ENCODE measurements at regions not wholly inside any gene's neighbourhood (a gene's known extent, or its start where the extent isn't known, plus 50 kb on each side); places are given as distances from the start of the nearest gene placed in this dataset.

GRCh38 chr3:176814285-176814684 is 383.0 kb downstream of the TBL1XR1 start:
- Mint-ChIP-seq H3K27ac (no peak overlapping the region), H3K4me1 (no peaks in the 10 kb centered on the region), H3K4me3 (no peak overlapping the region), H3K27me3 (peaks cover 3% of the 10 kb centered on the region), H3K9me3 (no peaks in the 10 kb centered on the region), H3K36me3 (no peaks in the 10 kb centered on the region)
- DNase-seq: peak; percentile 19

- peaks cover 3% of the 10 kb centered on the region for H3K27me3 Mint-ChIP-seq
- H3K36me3 Mint-ChIP-seq: no peaks in the 10 kb centered on the region
- no peaks in the 10 kb centered on the region for H3K9me3 Mint-ChIP-seq
- no peak overlapping the region for H3K27ac Mint-ChIP-seq
- DNase-seq: no peak
- H3K4me1 Mint-ChIP-seq: no peaks in the 10 kb centered on the region
- H3K4me3 Mint-ChIP-seq: no peak overlapping the region
Observed at GRCh38 chr3:176807938-176808337, 389.3 kb downstream of the TBL1XR1 start.

- Mint-ChIP-seq H3K9me3 (no peaks in the 10 kb centered on the region), H3K36me3 (no peaks in the 10 kb centered on the region), H3K4me3 (no peak overlapping the region), H3K27me3 (peaks cover 7% of the 10 kb centered on the region), H3K4me1 (no peaks in the 10 kb centered on the region), H3K27ac (no peak overlapping the region)
- DNase-seq: no peak
Observed at GRCh38 chr3:176799675-176800074, 397.6 kb downstream of the TBL1XR1 start.

- Mint-ChIP-seq H3K9me3 (no peaks in the 10 kb centered on the region), H3K4me3 (no peak overlapping the region), H3K27ac (no peak overlapping the region), H3K4me1 (no peaks in the 10 kb centered on the region), H3K36me3 (no peaks in the 10 kb centered on the region), H3K27me3 (peaks cover 7% of the 10 kb centered on the region)
- no peak for DNase-seq
Observed at GRCh38 chr3:176798680-176799079, 398.6 kb downstream of the TBL1XR1 start.

- Mint-ChIP-seq H3K4me3 (no peak overlapping the region), H3K4me1 (no peaks in the 10 kb centered on the region), H3K27ac (no peak overlapping the region), H3K36me3 (no peaks in the 10 kb centered on the region), H3K9me3 (no peaks in the 10 kb centered on the region), H3K27me3 (peaks cover 7% of the 10 kb centered on the region)
- no peak for DNase-seq
Observed at GRCh38 chr3:176796371-176796770, 400.9 kb downstream of the TBL1XR1 start.

DNA sequence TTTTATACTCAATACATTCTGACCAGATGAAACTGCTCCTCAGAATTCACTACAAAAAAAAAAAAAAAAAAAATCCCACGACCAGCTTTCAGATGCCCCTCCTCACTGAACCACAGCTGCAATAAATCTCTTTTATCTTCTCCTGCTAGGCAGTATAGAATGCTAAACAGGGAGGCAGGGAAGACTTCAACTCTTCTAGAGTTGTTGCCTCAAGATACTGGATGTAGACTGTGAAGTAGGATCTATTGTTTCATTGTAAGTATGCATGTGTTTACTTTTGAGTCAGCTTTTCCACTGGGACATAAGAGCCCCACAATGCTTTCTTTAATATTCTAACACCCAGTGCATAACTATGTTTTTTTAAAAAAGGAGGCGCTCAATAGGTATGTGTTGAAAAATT is 401.4 kb downstream of the TBL1XR1 start:
- DNase-seq: no peak
- no peak overlapping the region for H3K4me3 Mint-ChIP-seq
- H3K36me3 Mint-ChIP-seq: no peaks in the 10 kb centered on the region
- no peaks in the 10 kb centered on the region for H3K9me3 Mint-ChIP-seq
- peaks cover 3% of the 10 kb centered on the region for H3K27me3 Mint-ChIP-seq
- H3K27ac Mint-ChIP-seq: no peak overlapping the region
- H3K4me1 Mint-ChIP-seq: no peaks in the 10 kb centered on the region

- H3K4me3 Mint-ChIP-seq: no peak overlapping the region
- no peak overlapping the region for H3K27ac Mint-ChIP-seq
- no peak for DNase-seq
- H3K9me3 Mint-ChIP-seq: no peaks in the 10 kb centered on the region
- H3K36me3 Mint-ChIP-seq: no peaks in the 10 kb centered on the region
- H3K4me1 Mint-ChIP-seq: no peaks in the 10 kb centered on the region
- no peaks in the 10 kb centered on the region for H3K27me3 Mint-ChIP-seq
Observed at GRCh38 chr3:176794406-176794805, 402.9 kb downstream of the TBL1XR1 start.

DNA sequence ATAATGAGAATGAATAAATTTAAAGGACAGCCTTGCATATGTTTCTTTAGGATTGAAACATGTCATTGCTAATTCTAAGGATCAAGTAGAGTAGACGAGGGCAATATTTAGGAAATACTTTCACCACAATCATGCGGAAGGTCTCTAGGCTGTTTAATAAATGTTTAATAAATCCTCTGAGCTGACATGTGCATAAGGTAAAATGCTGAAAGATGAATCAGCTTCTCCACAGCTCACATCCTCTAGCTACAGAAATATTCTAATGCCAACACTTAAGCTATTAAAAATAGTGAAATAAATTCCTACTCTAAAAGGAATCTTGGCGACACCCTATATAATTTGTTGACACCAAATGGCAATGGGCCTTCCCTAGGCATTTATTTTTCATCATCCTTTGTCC is 407.3 kb downstream of the TBL1XR1 start:
- Mint-ChIP-seq H3K27ac (no peak overlapping the region), H3K4me3 (no peak overlapping the region), H3K9me3 (no peaks in the 10 kb centered on the region), H3K36me3 (no peaks in the 10 kb centered on the region), H3K4me1 (no peaks in the 10 kb centered on the region), H3K27me3 (peaks cover 3% of the 10 kb centered on the region)
- DNase-seq: no peak

DNA sequence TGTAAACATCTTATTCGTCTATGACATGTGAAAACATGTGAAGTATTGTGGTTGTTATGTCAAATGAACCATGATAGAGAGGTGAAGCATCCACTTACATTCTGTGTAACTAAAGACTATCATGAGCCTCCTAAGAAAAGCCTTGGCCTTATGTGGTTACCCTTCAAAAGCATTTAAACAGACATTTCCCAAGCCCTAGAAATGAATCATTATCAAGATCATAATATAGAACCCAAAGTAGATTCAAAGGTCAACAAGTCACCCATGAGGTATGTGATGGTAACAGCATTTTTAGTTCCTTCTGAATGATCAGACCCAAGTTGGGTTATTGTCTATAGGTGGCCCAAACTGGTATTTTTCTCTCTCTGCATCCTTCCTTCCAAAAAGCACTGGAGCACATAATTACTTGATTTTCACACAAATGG is 408.0 kb downstream of the TBL1XR1 start:
- H3K4me3 Mint-ChIP-seq: no peak overlapping the region
- no peaks in the 10 kb centered on the region for H3K9me3 Mint-ChIP-seq
- H3K4me1 Mint-ChIP-seq: no peaks in the 10 kb centered on the region
- no peak overlapping the region for H3K27ac Mint-ChIP-seq
- peaks cover 3% of the 10 kb centered on the region for H3K27me3 Mint-ChIP-seq
- H3K36me3 Mint-ChIP-seq: no peaks in the 10 kb centered on the region
- no peak for DNase-seq

GRCh38 chr3:176787506-176787905 is 409.8 kb downstream of the TBL1XR1 start:
- no peak overlapping the region for H3K27ac Mint-ChIP-seq
- DNase-seq: no peak
- no peaks in the 10 kb centered on the region for H3K36me3 Mint-ChIP-seq
- peaks cover 3% of the 10 kb centered on the region for H3K27me3 Mint-ChIP-seq
- no peaks in the 10 kb centered on the region for H3K4me1 Mint-ChIP-seq
- H3K4me3 Mint-ChIP-seq: no peak overlapping the region
- no peaks in the 10 kb centered on the region for H3K9me3 Mint-ChIP-seq

DNA sequence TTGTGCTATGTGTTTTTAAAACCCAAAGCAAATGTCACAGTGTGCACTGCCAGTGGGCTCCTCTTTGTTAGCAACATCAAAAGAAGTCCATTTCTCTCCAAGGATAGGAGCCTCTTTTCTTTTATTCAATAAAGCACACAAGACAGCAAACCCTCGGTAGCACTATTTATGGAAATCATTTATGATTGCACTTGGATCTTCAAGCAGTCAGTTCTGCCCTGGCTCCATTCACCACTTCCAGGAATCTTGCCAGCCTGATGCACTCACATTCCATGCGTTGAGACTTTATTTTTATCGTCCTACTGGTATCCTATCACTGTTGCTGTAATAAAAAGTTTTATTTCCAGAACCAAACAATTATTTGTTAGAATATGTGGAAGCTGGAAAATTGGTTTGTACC is 412.1 kb downstream of the TBL1XR1 start:
- H3K27ac Mint-ChIP-seq: no peak overlapping the region
- H3K36me3 Mint-ChIP-seq: no peaks in the 10 kb centered on the region
- H3K27me3 Mint-ChIP-seq: peaks cover 9% of the 10 kb centered on the region
- H3K4me3 Mint-ChIP-seq: no peak overlapping the region
- no peaks in the 10 kb centered on the region for H3K4me1 Mint-ChIP-seq
- no peak for DNase-seq
- H3K9me3 Mint-ChIP-seq: no peaks in the 10 kb centered on the region

DNA sequence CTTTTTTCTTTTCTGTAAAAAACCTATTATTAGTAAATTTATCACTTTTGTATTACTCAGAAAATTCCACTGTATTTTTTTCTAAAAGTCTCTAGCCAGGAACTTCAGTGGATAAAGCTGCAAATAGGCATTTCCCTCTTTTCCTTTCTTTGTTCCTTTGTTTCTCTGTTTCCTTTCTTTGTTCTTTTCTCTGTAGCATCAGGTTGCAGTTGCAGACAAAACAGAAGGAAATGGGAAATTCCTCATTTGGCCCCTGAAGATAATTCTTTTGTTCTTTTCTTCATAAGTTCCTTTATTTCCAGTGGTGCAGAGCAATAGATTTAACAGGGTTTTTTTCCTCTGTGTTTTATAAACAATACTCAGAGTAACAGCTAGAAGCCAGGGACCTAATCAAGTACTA is 416.5 kb downstream of the TBL1XR1 start:
- H3K36me3 Mint-ChIP-seq: no peaks in the 10 kb centered on the region

DNA sequence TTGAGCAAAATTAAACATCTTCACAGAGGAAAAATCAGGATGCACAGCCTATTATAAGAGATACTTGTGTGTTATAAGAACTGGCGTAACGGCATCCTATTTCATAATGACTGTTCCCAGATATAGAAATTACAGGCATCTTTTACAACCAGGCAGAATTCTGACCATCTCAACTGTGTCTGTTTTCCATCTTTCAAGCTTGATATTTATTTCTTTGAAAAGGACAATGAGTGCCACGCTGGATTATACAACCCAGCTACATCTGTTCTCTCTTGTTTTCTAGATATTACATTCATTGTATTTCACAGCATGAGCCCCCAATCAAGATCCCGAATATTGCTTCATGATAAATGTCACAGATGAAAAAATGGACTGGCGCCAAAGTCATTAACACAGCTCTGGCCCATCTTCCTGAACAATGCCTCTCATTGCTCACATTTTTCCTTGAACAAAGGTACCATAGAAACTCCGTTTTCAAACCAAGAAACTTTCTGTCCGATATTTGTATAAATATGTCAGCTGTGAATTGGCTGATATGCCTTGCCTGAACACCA is 420.6 kb downstream of the TBL1XR1 start:
- Mint-ChIP-seq H3K27me3 (no peaks in the 10 kb centered on the region), H3K4me1 (no peaks in the 10 kb centered on the region), H3K4me3 (no peak overlapping the region), H3K36me3 (no peaks in the 10 kb centered on the region), H3K27ac (no peak overlapping the region), H3K9me3 (peaks cover 15% of the 10 kb centered on the region)
- no peak for DNase-seq

More for the DNA sequence above, 416.5 kb downstream of the TBL1XR1 start:
- no peak for DNase-seq
- Mint-ChIP-seq H3K9me3 (no peaks in the 10 kb centered on the region), H3K27ac (no peak overlapping the region), H3K4me1 (no peaks in the 10 kb centered on the region), H3K27me3 (peaks cover 5% of the 10 kb centered on the region), H3K4me3 (no peak overlapping the region)

GRCh38 chr3:176769547-176770190 is 427.6 kb downstream of the TBL1XR1 start:
- Mint-ChIP-seq H3K4me3 (no peak overlapping the region), H3K36me3 (no peaks in the 10 kb centered on the region), H3K27me3 (no peaks in the 10 kb centered on the region), H3K9me3 (peaks cover 25% of the 10 kb centered on the region), H3K4me1 (no peaks in the 10 kb centered on the region), H3K27ac (no peak overlapping the region)
- no peak for DNase-seq

DNA sequence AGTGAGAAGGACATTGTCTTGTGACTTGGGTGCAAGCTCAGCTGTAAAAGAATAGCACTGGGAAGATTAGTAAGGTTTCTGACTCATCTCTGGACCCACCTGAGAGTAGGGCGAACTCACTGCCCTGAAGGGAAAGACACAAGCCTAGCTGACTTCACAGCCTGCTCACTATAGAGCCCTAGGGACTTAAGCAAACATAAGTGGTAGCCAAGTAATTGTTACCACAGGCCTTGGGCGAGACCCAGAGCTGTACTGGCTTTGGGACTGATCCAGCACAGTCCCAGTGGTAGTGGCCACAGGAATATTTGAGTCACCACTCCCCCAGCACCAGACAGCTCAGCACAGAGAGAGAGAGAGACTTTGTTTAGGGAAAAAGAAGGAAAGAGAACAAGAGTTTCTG is 429.9 kb downstream of the TBL1XR1 start:
- Mint-ChIP-seq H3K36me3 (no peaks in the 10 kb centered on the region), H3K9me3 (peaks cover 13% of the 10 kb centered on the region), H3K27me3 (no peaks in the 10 kb centered on the region), H3K4me1 (no peaks in the 10 kb centered on the region), H3K4me3 (no peak overlapping the region), H3K27ac (no peak overlapping the region)
- DNase-seq: no peak

DNA sequence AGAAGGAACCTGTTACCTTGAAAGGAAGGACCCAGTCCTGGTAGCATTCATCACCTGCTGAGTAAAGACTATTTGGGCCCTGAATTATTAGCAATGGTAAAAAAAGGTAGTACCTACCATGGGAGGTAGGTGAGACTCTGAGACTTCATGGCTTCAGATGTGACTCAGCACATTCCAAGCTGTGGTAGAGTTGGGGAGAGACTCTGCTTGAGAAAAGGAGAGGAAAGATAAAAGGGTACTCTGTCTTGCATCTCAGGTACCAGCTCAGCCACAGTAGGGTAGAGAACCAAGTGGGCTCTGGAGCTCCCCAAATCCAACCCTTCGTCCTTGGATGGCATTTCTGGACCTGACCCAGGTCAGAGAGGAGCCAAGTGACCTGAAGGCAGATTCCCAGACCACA is 430.4 kb downstream of the TBL1XR1 start:
- no peaks in the 10 kb centered on the region for H3K36me3 Mint-ChIP-seq

More for the DNA sequence above, 430.4 kb downstream of the TBL1XR1 start:
- no peaks in the 10 kb centered on the region for H3K27me3 Mint-ChIP-seq
- no peak overlapping the region for H3K27ac Mint-ChIP-seq
- no peak overlapping the region for H3K4me3 Mint-ChIP-seq
- H3K9me3 Mint-ChIP-seq: peaks cover 13% of the 10 kb centered on the region
- H3K4me1 Mint-ChIP-seq: no peaks in the 10 kb centered on the region
- no peak for DNase-seq

Data from activated naive CD8-positive, alpha-beta T cell treated with anti-CD3 and anti-CD28 coated beads for 36 hours (primary cell).